K562 (cell line): ENCODE measurements at regions not wholly inside any gene's neighbourhood (a gene's known extent, or its start where the extent isn't known, plus 50 kb on each side); places are given as distances from the start of the nearest gene placed in this dataset.

Experiments used
- ATAC-seq: fragments of 200-7000 bp; cut with Tn5 transposase; 3 replicates; pipeline ENCODE4 v1.9.1; 2020; ENCODE audit warnings: moderate library complexity
- BruUV-seq: library from RNA; stranded (reverse); fragments of 400-500 nt; replicated peaks from 2 replicates; lab custom pipeline; 2021; lab: Mats Ljungman, UMichigan
- CTCF ChIA-PET: fragments of 300-600 bp; formaldehyde crosslinking; extraction: SDS; loops from one replicate; lab custom pipeline; 2021; ENCODE audit warnings: low intra/inter-chr PET ratio; lab: Yijun Ruan, JAX
- POLR2A ChIA-PET: fragments of 300-600, 350-650 bp; sonication (Branson Sonifier 250); formaldehyde crosslinking; extraction: SDS; loops from one replicate; lab custom pipeline; 2021; ENCODE audit warnings: antibody characterized with exemption, inconsistent platforms; lab: Yijun Ruan, JAX
- DNase-seq, 4 experiments: peaks; one replicate each; pipeline versions ENCODE4 v3.0.0 to v3.0.0-alpha.2; 2011 to 2018; ENCODE audit warnings: low spot score in 3 of 4, mixed read lengths in 3 of 4; ENCODE audit errors: extremely low read depth in 1 of 4
- FAIRE-seq: peaks from 2 replicates; lab custom pipeline; 2011; peaks lifted over from hg19 to GRCh38; lab: Jason Lieb, UNC
- H2AFZ ChIP-seq: 2 replicates; pipeline ENCODE4 v1.6.0; 2011; ENCODE audit warnings: low read depth, low read length, control low read depth, inconsistent platforms
- H3K27ac ChIP-seq: fragments of 200-600 bp; 3 replicates; pipeline ENCODE4 v1.8.0; 2011; ENCODE audit warnings: low read depth, mild to moderate bottlenecking, control low read depth, inconsistent platforms, low read length, moderate library complexity, mixed read lengths; ENCODE audit errors: extremely low read depth
- H3K27me3 ChIP-seq, 2 experiments: fragments of 300-600 bp in 1 of 2; 2 replicates in 1 of 2; 3 replicates in 1 of 2; pipeline versions ENCODE4 v1.6.0 to v1.8.0; 2011; ENCODE audit warnings: inconsistent platforms in 2 of 2, low read length in 2 of 2, mild to moderate bottlenecking in 1 of 2, mixed read lengths in 1 of 2, moderate library complexity in 1 of 2; ENCODE audit not compliant: control insufficient read depth in 2 of 2, insufficient read depth in 2 of 2
- H3K36me3 ChIP-seq: fragments of 300-600 bp; 3 replicates; pipeline ENCODE4 v1.8.0; 2011; ENCODE audit warnings: mild to moderate bottlenecking, low read length, inconsistent platforms; ENCODE audit not compliant: control insufficient read depth, insufficient read depth
- H3K4me1 ChIP-seq, 2 experiments: fragments of 200-600 bp in 1 of 2; replicated peaks in 1 of 2; 2 replicates in 1 of 2; 3 replicates in 1 of 2; pipeline versions ENCODE4 v1.5.1 to v1.8.0; 2011; ENCODE audit warnings: inconsistent platforms in 2 of 2, low read length in 2 of 2, mild to moderate bottlenecking in 1 of 2, mixed read lengths in 1 of 2, moderate library complexity in 1 of 2; ENCODE audit not compliant: control insufficient read depth in 2 of 2, insufficient read depth in 2 of 2
- H3K4me2 ChIP-seq: 2 replicates; pipeline ENCODE4 v1.6.1; 2011; ENCODE audit warnings: low read length, control low read depth, inconsistent platforms, mixed read lengths; ENCODE audit not compliant: insufficient read depth
- H3K4me3 ChIP-seq: fragments of 200-600 bp; sonication (generic), shearing (Covaris generic); 2 replicates; pipeline ENCODE4 v1.5.1; 2016; ENCODE audit warnings: control low read depth, inconsistent platforms
- H3K79me2 ChIP-seq: fragments of 200-600 bp; 3 replicates; pipeline ENCODE4 v1.8.0; 2011; ENCODE audit warnings: low read length, inconsistent platforms; ENCODE audit not compliant: control insufficient read depth, insufficient read depth
- H3K9ac ChIP-seq, 2 experiments: 2 replicates each; pipeline versions ENCODE4 v1.6.0 to v1.6.1; 2011; ENCODE audit warnings: low read depth in 2 of 2, low read length in 2 of 2, control low read depth in 1 of 2, inconsistent platforms in 1 of 2, mild to moderate bottlenecking in 1 of 2, mixed read lengths in 1 of 2; ENCODE audit not compliant: insufficient read depth in 1 of 2
- H3K9me1 ChIP-seq: one replicate; pipeline ENCODE4 v1.6.0; 2011; ENCODE audit warnings: inconsistent platforms, mild to moderate bottlenecking, low read length, moderate library complexity; ENCODE audit not compliant: control insufficient read depth, insufficient read depth
- H3K9me3 ChIP-seq: replicated peaks from 2 replicates; pipeline ENCODE4 v1.5.1; 2011; ENCODE audit warnings: low read depth, low read length, inconsistent platforms; ENCODE audit not compliant: control insufficient read depth, insufficient read depth
- H4K20me1 ChIP-seq: replicated peaks from 2 replicates; pipeline ENCODE4 v1.6.1; 2011; ENCODE audit warnings: low read length, inconsistent platforms, mixed read lengths; ENCODE audit not compliant: control insufficient read depth, insufficient read depth
- CBFA2T2 ChIP-seq: fragments of 450-650 bp; conservative IDR thresholded peaks from 2 replicates; pipeline ENCODE4 v1.6.1; 2017; ENCODE audit warnings: mild to moderate bottlenecking
- CBFA2T3 ChIP-seq: fragments of 450-650 bp; IDR thresholded peaks from 2 replicates; pipeline ENCODE4 v1.6.1; 2017
- HCFC1 ChIP-seq: IDR thresholded peaks from 2 replicates; pipeline ENCODE4 v1.6.1; 2012; ENCODE audit warnings: low read depth, low read length, improper control_type of control experiment
- RAD51 ChIP-seq: fragments of 450-650 bp; IDR thresholded peaks from 2 replicates; pipeline ENCODE4 v1.7.1; 2016; ENCODE audit warnings: low read depth, mild to moderate bottlenecking, borderline replicate concordance
- USF2 ChIP-seq: sonication (generic); formaldehyde crosslinking; IDR thresholded peaks from 2 replicates; pipeline ENCODE4 v1.5.0; 2020; ENCODE audit warnings: missing genetic modification reagents
- ZKSCAN8 ChIP-seq: fragments of 200-800 bp; sonication (Bioruptor generic); IDR thresholded peaks from 2 replicates; pipeline ENCODE4 v1.6.1; 2016; ENCODE audit warnings: missing genetic modification characterization, missing compliant biosample characterization
- ZNF699 ChIP-seq: fragments of 250-450 bp; sonication (Bioruptor Pico); IDR thresholded peaks from 2 replicates; pipeline ENCODE4 v1.8.0; 2021; ENCODE audit warnings: mild to moderate bottlenecking, moderate library complexity; ENCODE audit not compliant: insufficient replicate concordance
- WGBS: fragments of 100-300 bp; shearing (Covaris generic); methylation state at CpG from one replicate; pipeline ENCODE4 v1.1.6; 2016; ENCODE audit warnings: low coverage, mixed read lengths; ENCODE audit not compliant: insufficient coverage; ENCODE audit errors: missing lambda C conversion rate; 5-methylcytosine and 5-hydroxymethylcytosine counted together
- in situ Hi-C: fragments of 300-500 bp; cut with MboI; formaldehyde crosslinking; loops from 4 replicates; pipeline ENCODE4 v1.15.0; 2018; ENCODE audit warnings: inconsistent platforms, mixed read lengths
- intact Hi-C: fragments of 100-400 bp; cut with micrococcal nuclease; formaldehyde crosslinking; loops from 2 replicates; pipeline ENCODE4 v1.14.2; 2022

GRCh38 chr7:69502358-69502757 is 95.9 kb upstream of the AUTS2 start:
- FAIRE-seq, result peak; percentile 51
- BruUV-seq, result no TSS peak
- intact Hi-C loops, result no loop called here

GRCh38 chr7:69504733-69505420 is 93.4 kb upstream of the AUTS2 start:
- in situ Hi-C loops, result no loop called here
- H3K9me3 ChIP-seq, result no peaks in the 10 kb centered on the region
- H3K27me3 ChIP-seq, result no peaks in the 10 kb centered on the region
- no peak overlapping the region for H3K4me3 ChIP-seq
- no peak for ATAC-seq
- 2% methylated on average over 8 of the region's 8 CpGs for WGBS
- POLR2A ChIA-PET, result interaction anchor here (1.0 kb wide), 1 partner anchor 9 kb away, joined by 6 read pairs; no protein-coding TSS in a partner anchor
- DNase-seq, result no peak
- H3K4me2 ChIP-seq, result no peak overlapping the region
- H3K4me1 ChIP-seq, result no peaks in the 10 kb centered on the region; a peak in 1 of 5 replicates
- no peaks in the 10 kb centered on the region for H4K20me1 ChIP-seq
- TF ChIP-seq CBFA2T2 (peak; percentile 7; the same call in 1 of the 2 replicates), ZNF699 (CRISPR knock-in tag) (no peak), CBFA2T3 (peak; percentile 34; the same call in 1 of the 2 replicates)
- TF ChIP-seq, all 486 proteins: peak for 2
- FAIRE-seq, result no peak
- H3K27ac ChIP-seq, result no peak overlapping the region
- CTCF ChIA-PET, result no interaction called here
- H3K79me2 ChIP-seq, result no peaks in the 10 kb centered on the region
- H2AFZ ChIP-seq, result no peak overlapping the region
- H3K9ac ChIP-seq, result no peak overlapping the region
- no TSS peak for BruUV-seq
- no peaks in the 10 kb centered on the region for H3K9me1 ChIP-seq
- no peaks in the 10 kb centered on the region for H3K36me3 ChIP-seq
- intact Hi-C loops, result no loop called here

More at GRCh38 chr7:69502358-69502757, 95.9 kb upstream of the AUTS2 start:
- Histone ChIP-seq H3K36me3 (no peaks in the 10 kb centered on the region), H3K4me3 (no peak overlapping the region), H3K4me2 (no peak overlapping the region), H3K27me3 (no peaks in the 10 kb centered on the region), H4K20me1 (no peaks in the 10 kb centered on the region), H3K9me3 (no peaks in the 10 kb centered on the region), H3K9ac (no peak overlapping the region), H3K4me1 (no peaks in the 10 kb centered on the region; a peak in 1 of 5 replicates), H2AFZ (0 out of 2 replicates have a peak overlapping the region, but pooled peaks have one; percentile 2)
- no peak for ATAC-seq
- DNase-seq, result no peak
- 0% methylated on average over 3 of the region's 3 CpGs for WGBS
- in situ Hi-C loops, result no loop called here
- POLR2A ChIA-PET, result no interaction called here
- TF ChIP-seq USF2 (CRISPR knock-in tag) (peak; percentile 76), HCFC1 (peak; percentile 54; the same call in 1 of the 2 replicates), ZKSCAN8 (CRISPR knock-in tag) (no peak), RAD51 (peak; percentile 57; the same call in 1 of the 2 replicates)
- TF ChIP-seq, all 486 proteins: peak for 3
- H3K27ac ChIP-seq, result no peak overlapping the region
- CTCF ChIA-PET, result no interaction called here
- no peaks in the 10 kb centered on the region for H3K9me1 ChIP-seq
- no peaks in the 10 kb centered on the region for H3K79me2 ChIP-seq
